ENCODE measurements at regions not wholly inside any gene's neighbourhood (a gene's known extent, or its start where the extent isn't known, plus 50 kb on each side); places are given as distances from the start of the nearest gene placed in this dataset.
A peak's percentile ranks its signal among the peaks of the same experiment; 100 is the strongest.
"Not testable (repeated sequence)": the region's sequence is repeated elsewhere in the genome, so short reads cannot be mapped to it uniquely, and the experiment has no call there.

DNA sequence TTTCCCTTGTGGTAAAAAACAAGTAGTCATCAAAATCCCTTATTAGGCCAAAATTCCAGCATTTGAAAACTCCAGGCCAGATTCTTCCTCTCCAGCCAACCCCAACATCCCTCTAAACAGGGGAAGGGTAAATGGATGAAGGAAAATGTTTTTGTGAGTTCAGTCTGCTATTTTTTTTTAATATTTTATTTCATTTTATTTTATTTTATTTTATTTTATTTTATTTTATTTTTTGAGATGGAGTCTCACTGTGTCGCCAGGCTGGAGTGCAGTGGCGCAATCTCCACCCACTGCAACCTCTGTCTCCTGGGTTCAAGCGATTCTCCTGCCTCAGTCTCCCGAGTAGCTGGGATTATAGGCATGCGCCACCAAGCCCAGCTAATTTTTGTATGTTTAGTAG, 74.5 kb upstream of the CHST15 start:
- DNase-seq (ENCODE audit: low spot score); ATAC-seq; intact Hi-C loops (cut with DNase I): not testable (repeated sequence)

DNA sequence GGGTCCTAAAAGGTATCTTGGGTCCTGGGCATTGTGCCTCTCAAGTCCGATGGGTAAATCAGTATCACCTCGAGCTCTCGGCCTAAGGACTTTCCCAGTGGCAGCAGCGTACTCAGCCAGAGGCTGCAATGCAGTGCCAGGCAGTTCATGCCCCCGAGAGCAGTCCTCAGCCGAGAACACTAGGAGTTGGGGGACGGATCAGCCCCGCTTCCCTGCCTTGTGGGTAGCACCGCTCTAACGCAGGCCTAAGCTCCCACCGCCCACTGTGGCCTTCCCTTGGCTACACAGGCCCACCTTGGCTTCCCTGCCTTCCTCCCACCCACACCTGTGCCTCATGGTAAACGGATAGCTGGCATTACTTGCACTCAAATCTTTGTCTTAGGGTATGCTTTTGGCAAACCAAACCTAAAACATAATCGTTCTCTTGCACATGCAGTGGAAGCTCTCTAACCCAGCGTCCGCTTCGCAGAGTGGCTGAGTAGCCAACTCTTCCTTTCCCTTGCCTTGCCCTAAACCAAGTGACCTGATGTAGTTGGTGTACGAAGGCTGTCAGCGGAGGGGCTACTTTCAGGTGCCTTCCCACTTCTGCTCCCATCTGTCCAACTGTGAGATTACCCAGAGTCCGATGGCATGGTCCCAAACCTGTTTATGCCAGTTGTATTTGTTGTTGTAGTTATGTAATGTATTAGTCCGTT, 73.2 kb upstream of the CHST15 start:
- DNase-seq (ENCODE audit: low spot score) (no peak), ATAC-seq (no peak)
- intact Hi-C loops (cut with DNase I): no loop called here

DNA sequence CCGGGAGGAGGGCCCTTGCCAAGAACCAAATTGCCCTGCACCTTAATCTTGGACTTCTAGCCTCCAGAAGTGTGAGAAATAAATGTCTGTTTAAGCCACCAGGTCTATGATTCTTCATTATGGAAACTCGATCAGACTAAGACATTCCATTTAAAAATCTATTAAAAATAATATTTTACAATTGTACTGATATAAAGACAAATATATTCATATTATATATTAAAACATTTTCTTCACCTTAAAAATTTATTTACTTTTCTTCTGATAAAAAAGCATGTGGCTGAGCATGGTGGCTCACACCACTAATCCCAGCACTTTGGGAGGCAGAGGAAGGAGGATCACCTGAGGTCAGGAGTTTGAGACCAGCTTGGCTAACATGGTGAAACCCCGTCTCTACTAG, 72.4 kb upstream of the CHST15 start:
- intact Hi-C loops (cut with DNase I): no loop called here
- no peak for ATAC-seq
- no peak for DNase-seq (ENCODE audit: low spot score)

DNA sequence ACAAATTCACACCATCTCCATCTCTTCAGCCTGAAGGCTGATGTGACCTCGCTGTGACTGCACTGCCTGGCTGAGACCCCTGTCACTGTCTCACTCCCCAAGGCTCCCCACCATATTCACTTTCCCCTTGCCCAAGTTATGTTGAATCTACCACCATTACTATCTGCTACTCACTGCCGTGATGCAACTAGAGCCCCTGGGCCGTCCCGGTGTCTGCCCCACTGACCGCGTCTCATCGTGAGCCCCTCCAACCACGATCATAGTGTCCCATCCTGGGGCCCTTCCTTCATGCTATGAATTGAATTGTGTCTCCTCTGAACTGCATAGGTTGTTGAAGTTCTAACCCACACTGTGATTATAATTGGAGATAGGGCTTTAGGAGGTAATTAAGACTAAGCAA, 71.9 kb upstream of the CHST15 start:
- ATAC-seq (no peak), DNase-seq (ENCODE audit: low spot score) (no peak)
- intact Hi-C loops (cut with DNase I): no loop called here

DNA sequence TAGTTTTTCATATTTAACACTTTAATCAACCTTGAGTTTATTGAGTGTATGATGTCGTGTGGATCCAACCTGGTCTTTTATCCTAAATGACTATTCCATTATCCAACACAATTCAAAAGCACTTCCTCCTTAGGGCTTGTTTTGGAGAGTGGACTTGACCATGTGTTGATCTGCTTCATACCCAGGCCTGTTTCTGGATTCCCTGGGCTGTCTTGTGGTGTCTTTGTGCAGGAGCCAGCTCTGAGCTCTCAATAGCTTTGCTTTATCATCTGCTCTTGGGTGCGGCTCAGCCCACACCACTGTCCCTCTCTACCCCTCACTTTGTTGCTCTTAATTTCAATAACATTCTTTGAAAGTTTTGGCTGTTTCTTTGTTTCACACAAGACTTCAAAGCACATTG, 70.9 kb upstream of the CHST15 start:
- DNase-seq (ENCODE audit: low spot score): no peak

DNA sequence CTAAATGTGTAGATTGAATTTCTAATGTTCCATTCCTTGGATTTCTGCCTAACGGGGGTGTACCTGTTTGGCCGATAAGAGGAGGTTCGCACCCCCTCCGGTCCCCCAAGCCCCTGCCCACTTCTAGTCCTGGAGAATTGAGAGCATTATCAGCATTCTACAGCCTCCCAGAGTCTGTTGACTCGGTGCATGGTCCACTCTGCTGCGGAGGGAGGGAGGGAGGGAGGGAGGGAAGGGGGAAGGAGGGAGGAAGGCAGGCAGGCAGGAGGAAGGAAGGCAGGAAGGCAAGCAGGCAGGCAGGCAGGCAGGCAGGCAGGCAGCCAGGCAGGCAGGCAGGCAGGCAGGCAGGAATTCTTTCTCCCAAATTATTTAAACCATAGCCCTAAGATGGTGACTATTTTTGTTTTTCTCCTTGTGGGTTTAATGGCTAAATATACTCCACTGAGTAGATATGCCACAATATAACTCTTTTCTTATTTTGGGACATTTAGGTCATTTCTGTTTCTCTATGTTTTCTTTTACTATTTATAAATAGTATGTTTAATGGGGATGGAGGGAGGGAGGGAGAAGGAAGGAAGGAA, 69.5 kb upstream of the CHST15 start:
- intact Hi-C loops (cut with DNase I): no loop called here
- DNase-seq (ENCODE audit: low spot score) (no peak), ATAC-seq (no peak)

More for the DNA sequence above, 70.9 kb upstream of the CHST15 start:
- ATAC-seq: peak; percentile 69
- intact Hi-C loops (cut with DNase I): no loop called here

DNA sequence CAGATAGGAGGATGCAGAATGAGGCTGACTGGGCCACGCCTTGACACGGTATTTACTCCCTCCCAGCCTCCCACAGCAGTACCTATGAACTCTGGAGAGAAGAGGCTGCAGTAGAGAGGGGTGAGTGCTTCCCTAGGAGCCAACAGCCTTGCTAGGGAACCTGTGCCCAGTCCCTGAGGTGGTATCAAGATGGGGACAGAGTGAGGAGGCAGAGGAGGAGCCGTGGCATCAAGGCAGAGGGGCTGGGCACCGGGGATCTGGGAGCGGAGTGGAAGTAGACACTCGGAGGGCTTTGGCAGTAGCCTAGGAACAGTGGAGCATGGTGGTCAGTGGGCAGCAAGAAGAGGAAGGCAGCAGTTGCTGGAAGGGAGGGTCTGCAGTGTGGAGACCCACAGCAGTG, 68.7 kb upstream of the CHST15 start:
- intact Hi-C loops (cut with DNase I): no loop called here
- no peak for ATAC-seq
- DNase-seq (ENCODE audit: low spot score): no peak

DNA sequence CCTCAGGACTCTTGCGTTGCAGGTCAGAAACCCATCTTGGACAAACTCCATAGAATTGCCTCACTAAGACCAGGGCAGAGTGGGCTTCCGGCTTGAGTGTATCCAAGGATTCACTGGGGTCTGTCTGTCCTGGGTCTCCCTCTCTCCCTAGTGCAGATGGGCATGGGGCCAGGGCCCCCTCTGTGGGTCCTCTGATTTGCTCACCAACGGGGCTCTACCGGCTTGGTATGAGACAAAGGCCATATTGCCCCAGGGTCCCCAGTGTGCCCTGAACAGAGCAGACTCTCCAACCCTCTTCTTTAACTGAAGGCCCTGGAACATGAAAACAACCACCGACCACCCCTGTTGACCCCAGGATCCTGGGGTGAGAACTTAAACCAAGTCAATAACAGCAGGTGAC, 68.2 kb upstream of the CHST15 start:
- ATAC-seq: no peak
- intact Hi-C loops (cut with DNase I): no loop called here
- DNase-seq (ENCODE audit: low spot score): no peak

DNA sequence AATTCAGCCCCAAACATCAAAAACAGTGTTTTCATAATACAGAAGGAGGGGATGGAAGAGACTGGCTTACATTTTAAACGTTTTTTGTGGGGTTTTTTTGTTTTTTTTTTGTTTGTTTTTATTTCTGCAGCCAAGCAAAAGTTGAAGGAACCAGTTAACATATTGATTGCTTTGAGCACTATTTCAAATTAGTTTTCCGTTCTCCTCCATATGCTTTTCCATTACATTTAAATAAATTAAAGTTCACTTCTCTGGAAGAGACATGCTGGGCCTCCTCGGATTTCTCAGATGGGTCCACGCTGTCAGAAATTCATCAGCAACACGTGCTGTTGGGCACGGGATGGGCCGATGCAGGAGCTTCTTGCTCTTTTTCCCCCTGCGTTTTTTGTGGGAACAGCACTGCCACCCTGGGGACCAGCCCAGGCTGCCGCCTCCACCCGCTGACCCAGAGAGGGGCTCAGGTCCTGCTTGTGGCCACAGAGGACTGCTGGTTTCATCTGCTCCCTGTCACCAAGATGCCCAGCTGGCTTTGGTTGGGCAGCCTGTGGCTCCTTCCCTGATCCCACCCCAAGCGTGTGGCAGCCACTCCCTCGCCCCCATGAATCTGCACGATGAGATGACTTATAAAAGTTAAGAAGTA, 67.7 kb upstream of the CHST15 start:
- ATAC-seq: no peak
- DNase-seq (ENCODE audit: low spot score): no peak
- intact Hi-C loops (cut with DNase I): no loop called here

DNA sequence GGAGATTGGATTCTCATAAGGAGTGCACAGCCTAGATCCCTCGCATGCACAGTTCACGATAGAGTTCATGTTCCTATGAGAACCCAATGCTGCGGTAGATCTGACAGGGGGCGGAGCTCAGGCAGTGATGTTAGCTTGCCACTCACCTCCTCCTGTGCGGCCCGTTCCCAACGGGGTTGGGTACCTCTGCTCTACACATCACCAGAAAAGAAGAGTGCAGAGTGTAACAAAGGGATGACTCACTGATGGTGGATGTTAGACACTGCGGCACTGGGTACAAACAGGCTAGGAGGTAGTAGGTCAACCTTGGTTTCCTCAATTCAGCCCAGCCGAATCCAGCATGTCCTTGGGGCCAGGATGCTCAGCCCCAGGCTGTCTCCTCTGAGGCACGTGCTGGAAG, 66.8 kb upstream of the CHST15 start:
- ATAC-seq: no peak
- no peak for DNase-seq (ENCODE audit: low spot score)
- intact Hi-C loops (cut with DNase I): no loop called here

DNA sequence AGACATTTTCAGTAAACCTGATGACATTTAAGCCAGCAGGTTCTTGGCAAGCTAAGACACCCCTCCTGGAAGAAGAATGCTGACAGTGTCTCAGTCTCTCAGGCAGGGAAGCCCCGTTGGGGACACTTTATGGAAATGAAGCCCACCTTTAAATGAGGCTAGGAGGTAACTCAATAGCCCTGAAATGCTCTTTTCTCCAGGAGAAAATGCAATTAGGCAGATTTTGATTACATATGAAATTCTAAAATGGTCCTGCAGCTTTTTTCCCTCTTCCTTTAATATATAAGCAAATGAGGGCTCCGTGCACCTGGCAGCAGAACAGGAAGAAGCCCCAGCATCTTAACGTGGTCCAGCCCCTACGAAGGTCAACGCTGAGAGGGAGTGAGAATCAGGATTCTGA, 65.8 kb upstream of the CHST15 start:
- ATAC-seq: no peak
- intact Hi-C loops (cut with DNase I): no loop called here
- no peak for DNase-seq (ENCODE audit: low spot score)

DNA sequence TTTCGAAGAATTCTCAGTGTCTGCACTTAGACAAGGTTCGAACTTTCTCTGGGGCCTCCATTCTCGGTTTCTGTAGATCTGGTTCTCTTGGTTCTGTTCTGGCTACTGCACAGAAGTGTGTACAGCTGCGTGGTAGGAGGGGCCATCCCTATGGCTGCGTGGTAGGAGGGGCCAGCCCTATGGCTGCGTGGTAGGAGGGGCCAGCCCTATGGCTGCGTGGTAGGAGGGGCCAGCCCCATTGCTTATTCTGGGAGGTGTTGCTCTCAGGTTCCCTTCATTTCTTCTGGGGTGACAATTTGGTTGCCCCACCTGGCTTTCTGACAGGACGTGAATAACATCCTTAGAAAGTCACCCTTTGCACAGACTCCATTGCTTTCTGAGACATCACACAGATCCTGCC, 65.2 kb upstream of the CHST15 start:
- DNase-seq (ENCODE audit: low spot score) (no peak), ATAC-seq (no peak)
- intact Hi-C loops (cut with DNase I): no loop called here

DNA sequence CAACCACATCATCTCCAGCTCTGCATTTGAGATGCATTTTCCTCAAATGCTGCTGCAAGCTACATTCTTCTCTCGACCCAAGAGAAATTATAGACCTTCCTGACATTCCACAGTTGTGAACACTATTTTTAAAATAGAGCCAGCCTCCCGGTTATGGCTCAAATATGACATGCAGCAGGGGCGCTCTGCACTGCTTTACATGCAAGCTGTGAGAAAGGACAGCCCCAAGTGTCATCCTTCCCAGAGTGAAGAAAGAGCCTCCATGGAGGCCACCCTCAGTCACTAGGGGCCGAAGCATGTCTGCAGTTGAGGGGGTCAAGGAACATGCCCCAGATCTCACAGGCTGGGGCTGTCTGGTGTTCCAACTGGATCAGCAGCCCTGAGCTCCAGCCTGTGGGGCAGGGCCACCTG, 63.9 kb upstream of the CHST15 start:
- DNase-seq (ENCODE audit: low spot score): no peak

DNA sequence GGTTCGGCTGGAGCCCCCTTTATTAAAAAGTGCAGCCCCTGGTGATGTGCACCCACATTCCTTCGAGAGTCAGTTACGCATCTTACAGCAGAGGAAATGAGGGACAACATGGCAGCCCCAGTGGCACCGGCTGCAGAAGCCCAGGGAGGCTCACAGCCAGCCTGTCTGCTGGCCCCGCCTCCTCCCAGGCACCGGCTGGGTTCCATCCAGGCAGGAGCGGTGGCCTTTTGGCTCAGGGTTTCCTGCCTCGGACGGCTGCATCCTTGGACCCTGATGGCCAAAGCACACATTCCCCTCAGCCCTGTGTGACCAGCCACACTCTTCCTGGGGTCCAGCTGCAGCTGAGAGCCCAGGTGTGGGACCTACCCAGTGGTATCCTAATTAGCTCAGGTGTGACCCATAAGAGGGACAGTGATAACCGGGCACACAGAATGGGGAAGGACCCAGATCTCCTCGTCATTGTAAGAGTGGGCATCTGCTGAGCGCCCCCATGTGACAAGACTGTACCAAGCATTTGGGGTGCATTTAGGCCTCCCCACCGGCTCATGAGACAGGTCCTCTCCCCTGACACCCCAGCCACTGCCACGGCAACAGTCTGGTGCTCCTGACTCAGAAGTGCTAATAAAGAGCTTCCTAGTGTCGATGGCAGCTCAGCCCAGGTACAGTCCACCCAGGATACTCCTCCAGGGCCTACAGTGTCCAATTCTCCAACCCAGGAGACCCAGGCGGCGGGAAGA, 63.3 kb upstream of the CHST15 start:
- intact Hi-C loops (cut with DNase I): no loop called here
- DNase-seq (ENCODE audit: low spot score) (no peak), ATAC-seq (no peak)

More for the DNA sequence above, 63.9 kb upstream of the CHST15 start:
- no peak for ATAC-seq
- intact Hi-C loops (cut with DNase I): no loop called here

DNA sequence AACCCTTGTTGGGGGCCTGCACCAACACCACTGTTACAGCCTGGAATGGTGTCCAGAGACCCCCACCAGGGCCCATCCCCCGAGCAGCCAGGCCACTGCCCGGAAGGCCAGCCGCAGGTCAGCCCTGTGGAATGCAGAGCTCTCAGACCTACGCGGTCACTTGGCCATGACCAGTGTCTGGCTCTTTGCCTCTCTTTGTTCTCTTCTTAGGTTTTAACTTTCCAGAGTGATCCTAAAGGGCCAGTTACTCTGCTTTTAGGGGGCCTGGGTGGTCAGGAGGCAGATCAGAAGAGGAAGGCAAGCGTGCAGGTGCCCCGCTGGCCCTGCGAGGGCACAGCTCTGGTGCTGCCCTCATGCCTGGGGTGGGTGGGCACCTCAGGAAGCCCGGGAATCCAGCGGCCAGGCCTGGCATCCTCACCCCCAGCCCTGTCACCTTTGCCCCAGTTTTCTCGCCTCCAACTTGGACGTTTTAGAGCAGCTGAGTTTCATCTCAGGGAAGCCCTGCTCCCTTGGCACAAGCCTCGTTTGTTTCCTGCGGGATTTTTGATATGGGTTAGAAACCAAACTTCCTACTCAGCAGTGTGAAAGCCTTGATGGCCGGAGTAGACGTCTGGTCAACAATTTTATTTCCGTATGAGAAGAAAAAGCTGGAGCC, 62.5 kb upstream of the CHST15 start:
- peak; percentile 26 for ATAC-seq
- DNase-seq (ENCODE audit: low spot score): no peak
- intact Hi-C loops (cut with DNase I): no loop called here

DNA sequence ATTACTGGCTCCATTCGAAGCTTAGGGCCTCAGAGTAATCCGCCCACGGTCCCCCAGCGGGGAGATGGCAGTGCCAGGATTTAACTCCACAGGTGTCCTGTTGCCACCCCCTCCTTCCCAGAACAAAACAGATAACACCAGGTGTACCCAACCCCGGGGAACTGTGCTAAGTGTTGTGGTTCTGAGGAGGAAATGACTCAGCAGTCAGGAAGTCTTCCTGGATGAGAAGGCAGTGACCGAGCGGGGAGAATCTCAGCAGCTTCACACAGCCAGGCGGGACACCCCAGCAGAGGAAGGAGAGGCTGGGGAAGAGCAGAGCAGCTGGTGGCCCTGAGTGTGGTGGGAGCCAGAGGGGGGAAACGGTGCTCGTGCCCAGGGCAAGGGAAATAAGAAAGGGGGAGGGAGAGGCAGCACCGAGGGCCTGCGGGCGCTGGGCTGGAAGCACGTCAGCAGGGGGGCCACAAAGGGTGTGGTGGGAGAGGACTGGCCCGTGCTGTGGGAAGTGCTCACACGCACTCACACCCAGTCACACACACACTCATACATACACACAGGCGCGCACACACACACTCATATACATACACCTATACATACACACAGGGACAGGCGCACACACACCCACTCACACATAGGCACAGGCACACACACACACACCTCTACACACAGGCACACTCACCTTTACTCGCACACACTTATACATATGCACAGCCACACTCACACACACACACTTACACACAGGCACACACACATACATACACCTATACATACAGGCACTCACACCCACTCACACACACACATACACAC, 59.8 kb upstream of the CHST15 start:
- ATAC-seq (peak; percentile 59), DNase-seq (ENCODE audit: low spot score) (peak; percentile 63)
- intact Hi-C loops (cut with DNase I): no loop called here

DNA sequence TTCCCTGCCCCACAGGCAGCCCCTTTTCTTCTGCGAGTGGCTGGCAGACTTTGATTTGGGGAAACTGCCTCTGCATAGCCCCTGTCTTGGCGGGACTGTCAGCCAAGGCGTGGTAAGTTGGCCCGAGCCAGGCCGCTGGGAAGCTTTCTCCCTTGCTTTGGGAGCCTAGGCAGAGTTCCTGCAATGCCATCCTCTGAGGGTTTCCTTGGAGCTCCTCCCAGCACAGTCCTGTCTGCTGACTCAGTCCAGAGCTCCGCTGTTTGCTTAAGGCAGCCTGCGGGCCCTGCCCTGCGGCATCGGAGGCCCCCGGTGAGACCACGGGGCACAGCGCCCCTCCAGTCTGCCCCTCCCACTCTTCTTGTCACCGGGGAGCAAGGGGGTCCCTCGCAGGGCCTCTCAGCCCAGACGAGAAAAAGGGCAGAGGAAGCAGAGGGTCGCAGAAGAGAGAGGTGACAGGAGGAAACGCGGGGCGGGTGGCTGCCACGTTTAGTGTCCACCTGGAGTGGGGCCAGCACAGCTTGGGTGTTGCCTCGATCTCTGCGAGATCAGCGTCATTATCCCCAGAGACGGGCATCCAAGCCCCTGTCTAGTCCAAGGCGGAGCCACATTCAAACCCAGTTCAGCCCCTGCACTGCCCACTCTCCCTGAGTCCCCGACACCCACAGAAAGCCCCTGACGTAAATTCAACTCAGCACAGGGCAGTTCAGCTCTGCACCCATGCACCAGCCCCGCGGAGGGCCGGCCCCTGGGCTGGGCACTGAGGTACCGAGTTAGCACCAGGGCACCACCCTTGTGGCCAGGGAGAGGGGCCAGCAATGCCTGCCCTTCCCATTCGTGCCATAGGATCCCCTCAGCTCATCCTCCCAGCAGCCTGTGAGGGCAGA, 59.0 kb upstream of the CHST15 start:
- intact Hi-C loops (cut with DNase I): no loop called here
- peak; percentile 85 for ATAC-seq
- peak; percentile 72 for DNase-seq (ENCODE audit: low spot score)

Measured in sciatic nerve (tissue), 2 donors.